ENCODE measurements at regions not wholly inside any gene's neighbourhood (a gene's known extent, or its start where the extent isn't known, plus 50 kb on each side); places are given as distances from the start of the nearest gene placed in this dataset.
"Not testable (repeated sequence)": the region's sequence is repeated elsewhere in the genome, so short reads cannot be mapped to it uniquely, and the experiment has no call there.

GRCh38 chr21:13854638-13855037 lies 245.1 kb downstream of the POTED start:
- Histone ChIP-seq H3K36me3 (ENCODE audit: control insufficient read depth in 2 of 2, insufficient read depth in 1 of 2, low read length in 2 of 2) (no peaks in the 10 kb centered on the region), H3K4me1 (ENCODE audit: control insufficient read depth, insufficient read depth, low read length) (no peaks in the 10 kb centered on the region), H3K27ac (ENCODE audit: extremely low read depth, low read depth, low read length) (no peak overlapping the region), H3K9me3 (ENCODE audit: control insufficient read depth, insufficient read depth, low read depth, low read length) (no peaks in the 10 kb centered on the region), H3K4me3 (ENCODE audit: low read depth, low read length) (no peak overlapping the region)
- ChIA-PET POLR2A (no interaction called here), CTCF (no interaction called here)
- TF ChIP-seq SP7 (tag by site-specific recombination; IDR thresholded peaks at IDR 0.05): no peak
- TF ChIP-seq ZNF239 (tag by site-specific recombination; IDR thresholded peaks at IDR 0.05): no peak
- TF ChIP-seq TSHZ1 (tag by site-specific recombination; IDR thresholded peaks at IDR 0.05; ENCODE audit: borderline replicate concordance): no peak
- no peak for TF ChIP-seq ZNF704 (tag by site-specific recombination; IDR thresholded peaks at IDR 0.05)
- TF ChIP-seq ZNF292 (tag by site-specific recombination; IDR thresholded peaks at IDR 0.05; ENCODE audit: borderline replicate concordance, low read depth): no peak
- no peak for TF ChIP-seq ZNF596 (tag by site-specific recombination; IDR thresholded peaks at IDR 0.05)
- TF ChIP-seq ZNF558 (tag by site-specific recombination; IDR thresholded peaks at IDR 0.05): no peak
- no peak for TF ChIP-seq ZNF223 (tag by site-specific recombination; IDR thresholded peaks at IDR 0.05)
- no peak for TF ChIP-seq PATZ1 (tag by site-specific recombination; IDR thresholded peaks at IDR 0.05)
- no peak for TF ChIP-seq ZNF513 (tag by site-specific recombination; IDR thresholded peaks at IDR 0.05)
- no peak for TF ChIP-seq ZNF404 (tag by site-specific recombination; IDR thresholded peaks at IDR 0.05)
- no peak for TF ChIP-seq ZNF148 (tag by site-specific recombination; IDR thresholded peaks at IDR 0.05; ENCODE audit: borderline replicate concordance)
- no peak for TF ChIP-seq GLIS2 (tag by site-specific recombination; IDR thresholded peaks at IDR 0.05)
- TF ChIP-seq GFI1B (tag by site-specific recombination; IDR thresholded peaks at IDR 0.05): no peak
- TF ChIP-seq GLI2 (tag by site-specific recombination; IDR thresholded peaks at IDR 0.05; ENCODE audit: borderline replicate concordance, low read depth): no peak

- CTCF ChIA-PET; H3K36me3 ChIP-seq (ENCODE audit: control insufficient read depth in 2 of 2, insufficient read depth in 1 of 2, low read length in 2 of 2); H3K4me3 ChIP-seq (ENCODE audit: low read depth, low read length); H3K9me3 ChIP-seq (ENCODE audit: control insufficient read depth, insufficient read depth, low read depth, low read length); H3K4me1 ChIP-seq (ENCODE audit: control insufficient read depth, insufficient read depth, low read length); POLR2A ChIA-PET; H3K27ac ChIP-seq (ENCODE audit: extremely low read depth, low read depth, low read length): not testable (repeated sequence)
These were observed 241.2 kb downstream of the POTED start for GRCh38 chr21:13850808-13851207.

GRCh38 chr21:13849489-13849888 lies 239.9 kb downstream of the POTED start:
- CTCF ChIA-PET; H3K4me3 ChIP-seq (ENCODE audit: low read depth, low read length); H3K27ac ChIP-seq (ENCODE audit: extremely low read depth, low read depth, low read length); POLR2A ChIA-PET; H3K4me1 ChIP-seq (ENCODE audit: control insufficient read depth, insufficient read depth, low read length); H3K36me3 ChIP-seq (ENCODE audit: control insufficient read depth in 2 of 2, insufficient read depth in 1 of 2, low read length in 2 of 2); H3K9me3 ChIP-seq (ENCODE audit: control insufficient read depth, insufficient read depth, low read depth, low read length): not testable (repeated sequence)
